Heart left ventricle (tissue), 13 donors: ENCODE measurements at regions not wholly inside any gene's neighbourhood (a gene's known extent, or its start where the extent isn't known, plus 50 kb on each side); places are given as distances from the start of the nearest gene placed in this dataset.

ENCODE experiments used
- POLR2A ChIP-seq, 2 donors: fragments of 450-650 bp; IDR thresholded peaks; one replicate each; pipeline ENCODE4 v1.6.1; 2017; ENCODE audit warnings: antibody characterized with exemption in 2 of 2, mild to moderate bottlenecking in 2 of 2, moderate library complexity in 2 of 2
- TF ChIP-seq, protein P1 (sequence below), 12 donors: fragments of 200-600 bp; sonication (generic) in 4 of 12; IDR thresholded peaks; one replicate each; pipeline versions ENCODE4 v1.5.0 to v1.8.0; 2018 to 2022; ENCODE audit warnings: antibody characterized with exemption in 12 of 12, mild to moderate bottlenecking in 5 of 12
- donor health status: ischemic (EF 13 %, LVEDD 7.1; RV severe dilation, severe dysfunction).
- donor health status: DM: no; HTN: yes; CAD: no.
- donor health status: DM: no; HTN: no; CAD: no.
- donor health status: ischemic (EF 25% LVEDD 6.9; RV normal size, moderate dysfunction).
- donor health status: ischemic (EF 25% LVEDD 5.7; RV mildly dilated, moderate dysfunction).
- donor health status: ischemic (EF 35%, LVEDD 5.7; RV mildly dilated, moderate dysfunction).
- donor health status: nonischemic (EF 11% LVEDD 7.7; RV severe dilation, severe dysfunction).
- donor health status: DM: yes; HTN: yes; CAD: no.
- donor health status: PGD.
- donor health status: ischemic (EF 29% LVEDD 5.4; RV normal size, mild dysfunction).
- donor health status: nonischemic (EF 23%, LVEDD 6.1; RV moderate dilation, normal function).

GRCh38 chr9:19642256-19642655, 146.6 kb downstream of the SLC24A2 start:
- TF ChIP-seq, protein P1, sequence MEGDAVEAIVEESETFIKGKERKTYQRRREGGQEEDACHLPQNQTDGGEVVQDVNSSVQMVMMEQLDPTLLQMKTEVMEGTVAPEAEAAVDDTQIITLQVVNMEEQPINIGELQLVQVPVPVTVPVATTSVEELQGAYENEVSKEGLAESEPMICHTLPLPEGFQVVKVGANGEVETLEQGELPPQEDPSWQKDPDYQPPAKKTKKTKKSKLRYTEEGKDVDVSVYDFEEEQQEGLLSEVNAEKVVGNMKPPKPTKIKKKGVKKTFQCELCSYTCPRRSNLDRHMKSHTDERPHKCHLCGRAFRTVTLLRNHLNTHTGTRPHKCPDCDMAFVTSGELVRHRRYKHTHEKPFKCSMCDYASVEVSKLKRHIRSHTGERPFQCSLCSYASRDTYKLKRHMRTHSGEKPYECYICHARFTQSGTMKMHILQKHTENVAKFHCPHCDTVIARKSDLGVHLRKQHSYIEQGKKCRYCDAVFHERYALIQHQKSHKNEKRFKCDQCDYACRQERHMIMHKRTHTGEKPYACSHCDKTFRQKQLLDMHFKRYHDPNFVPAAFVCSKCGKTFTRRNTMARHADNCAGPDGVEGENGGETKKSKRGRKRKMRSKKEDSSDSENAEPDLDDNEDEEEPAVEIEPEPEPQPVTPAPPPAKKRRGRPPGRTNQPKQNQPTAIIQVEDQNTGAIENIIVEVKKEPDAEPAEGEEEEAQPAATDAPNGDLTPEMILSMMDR (IDR thresholded peaks at IDR 0.05) = no peak
- no peak for TF ChIP-seq POLR2A (IDR thresholded peaks at IDR 0.05)
